HFF-Myc (cell line): ENCODE measurements at regions not wholly inside any gene's neighbourhood (a gene's known extent, or its start where the extent isn't known, plus 50 kb on each side); places are given as distances from the start of the nearest gene placed in this dataset.

Experiments
- DNase-seq: peaks from one replicate; pipeline ENCODE4 v3.0.0-alpha.2; 2011; ENCODE audit warnings: low read depth; ENCODE audit errors: extremely low read depth
- H3K4me3 ChIP-seq: replicated peaks from 2 replicates; pipeline ENCODE4 v1.5.1; 2011; ENCODE audit warnings: low read depth, mild to moderate bottlenecking, control low read depth, low read length
- TF ChIP-seq, protein P1 (sequence below): IDR thresholded peaks from 2 replicates; pipeline ENCODE4 v1.5.1; 2012; ENCODE audit warnings: mild to moderate bottlenecking, low read depth, low read length, control low read depth; ENCODE audit errors: missing control alignments

DNA sequence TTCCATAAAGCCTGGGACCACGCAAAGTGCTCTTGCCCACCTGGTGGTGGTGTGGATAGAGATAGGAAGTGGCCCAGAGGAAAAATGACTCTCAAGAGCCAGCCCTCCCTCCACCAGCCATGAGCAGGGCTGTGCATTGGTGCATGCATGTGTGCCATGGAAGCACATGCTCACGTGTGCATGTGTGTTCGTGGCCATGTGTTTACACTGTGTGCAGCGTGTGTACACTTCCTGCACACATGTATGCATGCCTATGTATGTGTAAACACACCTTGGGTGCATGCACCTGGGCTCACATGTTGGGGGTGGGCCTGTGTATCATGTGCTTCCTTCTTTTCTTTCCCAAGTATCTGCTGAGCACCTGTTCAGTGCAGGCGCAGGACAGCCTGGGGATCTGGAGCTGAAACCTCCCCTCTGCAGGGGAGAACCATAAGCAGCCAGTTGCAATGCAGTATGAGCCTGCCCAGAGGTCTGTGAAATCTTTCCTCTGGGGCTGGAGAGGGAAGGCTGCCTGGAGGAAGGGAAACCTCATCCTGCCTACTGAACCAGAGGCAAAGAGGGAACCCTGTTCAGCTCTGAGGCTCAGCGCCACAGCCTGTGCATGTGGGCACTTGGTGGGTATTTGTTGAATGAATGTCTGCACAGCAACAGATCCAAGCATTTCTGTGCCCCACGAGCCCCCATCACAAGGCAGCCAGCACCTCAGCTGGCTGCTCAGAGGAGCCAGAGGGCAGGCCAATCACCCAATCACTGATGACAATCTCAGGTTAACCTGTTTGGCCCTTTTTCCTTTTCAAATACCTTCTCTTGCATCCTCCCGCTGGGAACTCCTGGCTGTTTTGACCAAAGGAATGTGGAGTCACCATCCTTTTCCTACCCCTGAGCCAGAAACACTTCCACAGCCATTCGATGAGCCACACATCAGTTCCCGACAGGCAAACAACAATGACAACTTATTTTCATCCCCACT is 327.0 kb downstream of the NPHP4 start:
- H3K4me3 ChIP-seq = no peak overlapping the region
- TF ChIP-seq, protein P1, sequence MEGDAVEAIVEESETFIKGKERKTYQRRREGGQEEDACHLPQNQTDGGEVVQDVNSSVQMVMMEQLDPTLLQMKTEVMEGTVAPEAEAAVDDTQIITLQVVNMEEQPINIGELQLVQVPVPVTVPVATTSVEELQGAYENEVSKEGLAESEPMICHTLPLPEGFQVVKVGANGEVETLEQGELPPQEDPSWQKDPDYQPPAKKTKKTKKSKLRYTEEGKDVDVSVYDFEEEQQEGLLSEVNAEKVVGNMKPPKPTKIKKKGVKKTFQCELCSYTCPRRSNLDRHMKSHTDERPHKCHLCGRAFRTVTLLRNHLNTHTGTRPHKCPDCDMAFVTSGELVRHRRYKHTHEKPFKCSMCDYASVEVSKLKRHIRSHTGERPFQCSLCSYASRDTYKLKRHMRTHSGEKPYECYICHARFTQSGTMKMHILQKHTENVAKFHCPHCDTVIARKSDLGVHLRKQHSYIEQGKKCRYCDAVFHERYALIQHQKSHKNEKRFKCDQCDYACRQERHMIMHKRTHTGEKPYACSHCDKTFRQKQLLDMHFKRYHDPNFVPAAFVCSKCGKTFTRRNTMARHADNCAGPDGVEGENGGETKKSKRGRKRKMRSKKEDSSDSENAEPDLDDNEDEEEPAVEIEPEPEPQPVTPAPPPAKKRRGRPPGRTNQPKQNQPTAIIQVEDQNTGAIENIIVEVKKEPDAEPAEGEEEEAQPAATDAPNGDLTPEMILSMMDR = no peak

DNA sequence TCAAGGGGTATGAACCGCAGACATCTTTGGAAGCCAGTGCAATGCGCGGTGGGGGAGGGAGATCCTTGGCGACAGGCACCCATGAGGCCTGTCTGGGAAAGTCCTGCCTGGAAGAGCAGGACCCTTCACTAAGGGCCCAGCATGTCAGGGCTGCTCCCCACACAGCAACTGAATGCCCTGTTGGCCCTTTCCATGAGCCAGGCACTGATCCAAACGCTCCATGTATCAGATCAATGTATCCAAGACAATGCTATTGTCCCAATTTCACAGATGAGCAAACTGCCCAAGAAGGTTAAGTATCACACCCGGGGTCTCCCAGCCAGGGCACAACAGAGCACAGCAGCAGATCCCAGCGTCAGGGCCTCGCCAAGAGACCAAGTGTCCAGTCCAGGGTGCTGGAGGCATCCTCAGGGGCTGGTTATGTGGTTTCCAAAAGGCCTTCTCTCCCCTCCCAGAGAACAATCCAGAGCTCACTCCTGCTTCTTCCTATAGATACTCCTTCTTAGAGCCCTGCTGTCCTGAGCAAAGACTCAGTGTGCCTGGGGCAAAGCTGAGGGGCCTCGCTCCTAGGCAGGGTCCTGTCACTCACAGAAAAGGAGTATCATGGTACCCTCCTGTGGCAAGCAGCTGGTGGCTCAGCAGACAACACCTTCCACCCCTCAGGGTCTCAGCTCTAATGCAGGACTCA is 328.0 kb downstream of the NPHP4 start:
- TF ChIP-seq, protein P1 = no peak
- no peak overlapping the region for H3K4me3 ChIP-seq
- no peak for DNase-seq

More for the DNA sequence above, 327.0 kb downstream of the NPHP4 start:
- no peak for DNase-seq

GRCh38 chr1:5662744-5663126 is 329.5 kb downstream of the NPHP4 start:
- no peak overlapping the region for H3K4me3 ChIP-seq
- no peak for DNase-seq
- TF ChIP-seq, protein P1 = no peak

DNA sequence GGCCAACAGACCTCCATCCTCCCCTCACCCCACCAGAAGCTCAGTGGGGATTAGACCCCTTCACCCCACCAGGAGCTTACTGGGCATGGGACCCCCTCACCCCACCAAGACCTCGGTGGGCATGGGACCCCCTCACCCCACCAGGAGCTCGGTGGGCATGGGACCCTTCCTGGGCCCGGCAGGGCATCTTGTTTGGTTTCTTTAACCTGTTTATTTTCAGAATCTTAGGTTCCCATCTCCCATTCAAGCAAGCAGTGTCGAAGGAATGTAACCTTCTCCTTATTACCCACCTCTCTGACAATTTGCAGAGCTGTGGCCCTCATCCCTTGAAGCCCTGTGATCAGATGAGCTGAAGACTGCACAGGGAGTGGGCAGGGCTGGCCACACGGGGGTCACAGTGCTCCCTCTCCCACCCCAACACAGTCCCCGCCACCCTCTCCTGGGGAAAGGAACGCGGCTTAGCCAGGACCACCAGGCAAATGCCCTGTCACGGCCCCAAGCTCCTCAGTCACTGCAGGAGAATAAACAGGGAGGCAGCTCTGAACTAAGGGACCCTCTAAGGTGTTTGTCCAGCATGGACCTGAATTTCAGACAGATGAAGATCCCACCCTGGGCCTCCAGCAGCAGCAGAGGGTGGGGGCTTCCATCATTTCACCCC is 330.0 kb downstream of the NPHP4 start:
- no peak overlapping the region for H3K4me3 ChIP-seq
- TF ChIP-seq, protein P1 = no peak
- DNase-seq = no peak

DNA sequence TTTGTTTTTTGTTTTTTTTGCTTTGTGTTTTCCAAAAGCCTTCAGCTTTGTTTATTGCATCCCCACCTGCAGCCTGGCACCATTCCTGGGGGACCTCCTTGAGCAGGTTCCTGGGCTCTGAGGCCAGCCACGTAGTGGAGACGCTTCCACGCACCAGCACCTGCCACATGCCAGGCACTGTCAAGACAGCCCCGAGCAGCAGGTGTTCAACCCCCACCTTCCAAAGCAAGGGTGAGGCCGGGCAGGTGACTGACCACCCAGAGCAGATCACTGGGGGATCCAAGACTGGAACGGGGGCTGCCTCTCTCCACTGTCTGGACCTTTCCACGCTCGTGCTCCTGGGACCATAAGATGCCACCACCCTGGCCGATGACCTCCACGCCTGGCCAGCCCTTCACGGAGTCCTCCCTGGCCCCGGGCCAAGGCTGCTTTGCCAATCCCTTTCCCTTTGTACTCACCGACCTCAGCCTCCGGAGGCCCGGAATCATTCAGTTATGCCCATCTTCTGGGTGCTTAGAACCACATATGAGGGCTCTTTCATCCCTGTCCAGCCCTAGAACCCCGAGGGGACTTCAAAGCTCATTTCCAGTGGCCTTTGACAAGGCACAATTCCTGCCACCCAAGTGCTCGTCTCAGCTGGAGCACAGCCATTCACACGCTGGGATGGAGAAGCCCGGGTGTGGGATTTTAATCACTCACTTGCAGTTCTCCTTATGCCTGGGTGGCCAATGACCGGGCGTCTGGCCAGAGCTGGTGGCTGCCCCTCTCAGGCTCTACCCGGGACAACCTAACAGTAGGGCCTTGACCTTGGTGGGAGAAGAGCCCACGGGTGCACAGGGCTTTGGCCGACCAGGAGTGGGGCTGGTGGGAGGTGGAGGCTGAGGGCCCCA is 330.8 kb downstream of the NPHP4 start:
- TF ChIP-seq, protein P1 = no peak
- no peak overlapping the region for H3K4me3 ChIP-seq
- DNase-seq = no peak
